ENCODE measurements at regions not wholly inside any gene's neighbourhood (a gene's known extent, or its start where the extent isn't known, plus 50 kb on each side); places are given as distances from the start of the nearest gene placed in this dataset.

GRCh38 chr4:14829795-14830194, 172.5 kb upstream of the CPEB2 start:
- TF ChIP-seq GATA2 (IDR thresholded peaks at IDR 0.05; ENCODE audit: low read depth, low read length) = no peak
- TF ChIP-seq GATA3 (IDR thresholded peaks at IDR 0.05; ENCODE audit: low read depth, low read length) = no peak

Measured in SH-SY5Y (cell line).